Karpas-422 (cell line): ENCODE measurements at regions not wholly inside any gene's neighbourhood (a gene's known extent, or its start where the extent isn't known, plus 50 kb on each side); places are given as distances from the start of the nearest gene placed in this dataset.
"Not testable (repeated sequence)": the region's sequence is repeated elsewhere in the genome, so short reads cannot be mapped to it uniquely, and the experiment has no call there.

Experiments used
- DNase-seq: peaks from one replicate; pipeline ENCODE4 v3.0.0-alpha.2; 2015
- H2AFZ ChIP-seq: fragments of 200-600 bp; sonication (generic); 2 replicates; pipeline ENCODE4 v1.6.1; 2014; ENCODE audit warnings: antibody characterized with exemption, low read length, mixed read lengths
- H3K27ac ChIP-seq: fragments of 200-600 bp; sonication (generic); 2 replicates; pipeline ENCODE4 v1.5.1; 2014; ENCODE audit warnings: mild to moderate bottlenecking, low read length, moderate library complexity
- H3K27me3 ChIP-seq: fragments of 200-600 bp; sonication (generic); 2 replicates; pipeline ENCODE4 v1.6.1; 2014; ENCODE audit warnings: low read length, mixed read lengths
- H3K36me3 ChIP-seq: fragments of 200-600 bp; sonication (generic); 2 replicates; pipeline ENCODE4 v1.6.1; 2014; ENCODE audit warnings: low read length, mixed read lengths; ENCODE audit not compliant: insufficient read depth
- H3K4me1 ChIP-seq: fragments of 200-600 bp; sonication (generic); 2 replicates; pipeline ENCODE4 v1.6.1; 2014; ENCODE audit warnings: mild to moderate bottlenecking, low read length, mixed read lengths
- H3K4me2 ChIP-seq: fragments of 200-600 bp; sonication (generic); 2 replicates; pipeline ENCODE4 v1.6.1; 2014; ENCODE audit warnings: low read length, low read depth, mild to moderate bottlenecking; ENCODE audit not compliant: poor library complexity, severe bottlenecking
- H3K4me3 ChIP-seq: fragments of 200-600 bp; sonication (generic); 2 replicates; pipeline ENCODE4 v1.5.1; 2014; ENCODE audit warnings: mild to moderate bottlenecking, antibody characterized with exemption, low read length, mixed read lengths
- H3K79me2 ChIP-seq: fragments of 200-600 bp; sonication (generic); 2 replicates; pipeline ENCODE4 v1.6.1; 2014; ENCODE audit warnings: mild to moderate bottlenecking, low read length, mixed read lengths
- H3K9ac ChIP-seq: fragments of 200-600 bp; sonication (generic); 2 replicates; pipeline ENCODE4 v1.6.0; 2014; ENCODE audit warnings: low read length
- H3K9me2 ChIP-seq: fragments of 200-600 bp; sonication (generic), shearing (Covaris generic); replicated peaks from 2 replicates; pipeline ENCODE4 v1.6.0; 2014; ENCODE audit warnings: mild to moderate bottlenecking, low read length, moderate library complexity; ENCODE audit not compliant: insufficient read depth
- H3K9me3 ChIP-seq: fragments of 300-700, 200-600 bp; sonication (generic); 2 replicates; pipeline ENCODE4 v1.6.1; 2014; ENCODE audit warnings: low read length, mixed read lengths
- H4K20me1 ChIP-seq: fragments of 200-600 bp; sonication (generic); 2 replicates; pipeline ENCODE4 v1.6.1; 2014; ENCODE audit warnings: mild to moderate bottlenecking, antibody characterized with exemption, low read length, low read depth; ENCODE audit not compliant: insufficient read depth

DNA sequence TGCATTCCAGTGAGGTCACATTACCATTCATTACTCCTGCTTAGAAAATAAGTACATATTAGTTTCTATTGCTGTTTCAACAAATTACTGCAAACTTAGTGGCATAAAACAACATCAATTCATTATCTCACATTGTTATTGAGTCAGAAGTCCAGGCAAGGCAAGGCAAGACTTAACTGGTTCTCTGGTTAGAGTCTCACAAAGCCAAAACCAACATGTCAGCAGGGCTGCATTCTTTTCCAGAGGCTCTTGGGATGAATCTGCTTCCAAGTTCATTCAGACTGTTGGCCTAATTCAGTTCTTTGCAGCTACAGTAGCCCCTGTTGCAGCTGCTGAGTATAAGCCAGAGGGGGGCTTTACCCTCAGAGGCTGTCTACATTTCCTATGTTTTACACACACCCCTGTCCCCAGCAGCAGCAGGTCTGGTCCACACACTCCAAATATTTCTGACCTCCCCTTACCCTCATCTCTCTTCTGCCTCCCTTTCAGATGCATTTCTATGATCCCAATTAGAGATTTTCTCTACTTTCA is 892.1 kb upstream of the EPHA5 start:
- no peaks in the 10 kb centered on the region for H3K79me2 ChIP-seq
- no peak for DNase-seq
- no peaks in the 10 kb centered on the region for H3K9me2 ChIP-seq
- H4K20me1 ChIP-seq: no peaks in the 10 kb centered on the region
- no peak overlapping the region for H3K27ac ChIP-seq
- H3K4me2 ChIP-seq: no peak overlapping the region
- no peaks in the 10 kb centered on the region for H3K4me1 ChIP-seq
- no peak overlapping the region for H3K9ac ChIP-seq
- H3K9me3 ChIP-seq: peaks cover 5% of the 10 kb centered on the region; the same call in 1 of the 2 replicates
- H3K36me3 ChIP-seq: no peaks in the 10 kb centered on the region
- H3K27me3 ChIP-seq: no peaks in the 10 kb centered on the region
- no peak overlapping the region for H3K4me3 ChIP-seq
- H2AFZ ChIP-seq: no peak overlapping the region

DNA sequence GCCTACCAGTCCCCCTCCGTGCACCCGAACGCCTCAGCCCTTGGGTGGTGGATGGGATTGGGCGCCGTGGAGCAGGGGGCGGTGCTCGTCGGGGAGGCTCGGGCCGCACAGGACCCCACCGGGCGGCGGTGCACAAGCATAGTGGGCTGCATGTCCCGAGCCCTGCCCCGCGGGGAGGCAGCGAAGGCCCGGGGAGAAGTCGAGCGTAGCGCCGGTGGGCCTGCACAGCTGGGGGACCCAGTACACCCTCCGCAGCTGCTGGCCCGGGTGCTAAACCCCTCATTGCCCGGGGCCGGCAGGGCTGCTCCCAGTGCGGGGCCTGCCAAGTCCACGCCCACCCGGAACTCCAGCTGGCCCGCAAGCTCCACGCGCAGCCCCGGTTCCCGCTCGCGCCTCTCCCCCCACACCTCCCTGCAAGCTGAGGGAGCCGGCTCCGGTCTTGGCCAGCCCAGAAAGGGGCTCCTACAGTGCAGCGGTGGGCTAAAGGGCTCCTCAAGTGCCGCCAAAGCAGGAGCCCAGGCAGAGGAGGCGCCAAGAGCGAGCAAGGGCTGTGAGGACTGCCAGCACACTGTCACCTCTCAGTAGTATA is 891.3 kb upstream of the EPHA5 start:
- not testable (repeated sequence) for H3K27ac ChIP-seq, H2AFZ ChIP-seq, H3K4me3 ChIP-seq, H3K27me3 ChIP-seq, H3K36me3 ChIP-seq, H3K9me3 ChIP-seq, H4K20me1 ChIP-seq, H3K9me2 ChIP-seq, DNase-seq, H3K4me1 ChIP-seq, H3K79me2 ChIP-seq, H3K9ac ChIP-seq, H3K4me2 ChIP-seq

- no peaks in the 10 kb centered on the region for H3K9me2 ChIP-seq
- H4K20me1 ChIP-seq: no peaks in the 10 kb centered on the region
- no peaks in the 10 kb centered on the region for H3K36me3 ChIP-seq
- DNase-seq: no peak
- H3K4me1 ChIP-seq: no peaks in the 10 kb centered on the region
- H3K9me3 ChIP-seq: peaks cover 5% of the 10 kb centered on the region
- no peak overlapping the region for H2AFZ ChIP-seq
- H3K27ac ChIP-seq: no peak overlapping the region
- no peaks in the 10 kb centered on the region for H3K27me3 ChIP-seq
- H3K9ac ChIP-seq: no peak overlapping the region
- no peak overlapping the region for H3K4me3 ChIP-seq
- no peak overlapping the region for H3K4me2 ChIP-seq
- H3K79me2 ChIP-seq: no peaks in the 10 kb centered on the region
Observed at GRCh38 chr4:66558651-66559050, 888.4 kb upstream of the EPHA5 start.

GRCh38 chr4:66556651-66557278 is 886.5 kb upstream of the EPHA5 start:
- no peaks in the 10 kb centered on the region for H3K27me3 ChIP-seq
- H3K4me2 ChIP-seq: no peak overlapping the region
- H3K9me3 ChIP-seq: no peaks in the 10 kb centered on the region; the same call in none of the 2 replicates
- H3K27ac ChIP-seq: no peak overlapping the region
- H3K9ac ChIP-seq: no peak overlapping the region
- H3K9me2 ChIP-seq: no peaks in the 10 kb centered on the region
- no peaks in the 10 kb centered on the region for H3K79me2 ChIP-seq
- H3K4me3 ChIP-seq: no peak overlapping the region
- no peaks in the 10 kb centered on the region for H3K4me1 ChIP-seq
- H3K36me3 ChIP-seq: no peaks in the 10 kb centered on the region
- DNase-seq: no peak
- H2AFZ ChIP-seq: no peak overlapping the region
- H4K20me1 ChIP-seq: no peaks in the 10 kb centered on the region

DNA sequence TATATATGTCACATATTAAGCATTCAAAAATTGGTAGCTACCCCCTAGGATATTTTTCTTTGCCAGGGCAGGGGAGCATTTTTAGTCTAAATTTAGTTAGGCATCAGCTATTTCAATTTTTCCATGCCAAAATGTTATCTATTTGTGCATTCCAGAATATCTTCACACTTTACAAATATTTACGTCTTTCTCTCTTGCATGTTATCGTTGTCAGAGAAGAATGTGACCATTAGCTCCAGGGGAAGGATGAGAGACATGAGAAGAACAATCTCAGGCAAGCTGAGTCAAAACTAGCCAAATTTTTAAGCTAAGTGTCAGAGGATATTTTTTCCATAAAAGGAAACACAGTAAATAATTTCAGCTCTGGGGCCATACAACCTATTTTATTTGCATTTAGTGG is 885.0 kb upstream of the EPHA5 start:
- Histone ChIP-seq H3K27ac (no peak overlapping the region), H4K20me1 (no peaks in the 10 kb centered on the region), H3K36me3 (no peaks in the 10 kb centered on the region), H2AFZ (no peak overlapping the region), H3K9me2 (no peaks in the 10 kb centered on the region), H3K4me3 (no peak overlapping the region), H3K27me3 (no peaks in the 10 kb centered on the region), H3K79me2 (no peaks in the 10 kb centered on the region), H3K9ac (no peak overlapping the region), H3K4me1 (no peaks in the 10 kb centered on the region), H3K4me2 (no peak overlapping the region), H3K9me3 (peaks cover 2% of the 10 kb centered on the region)
- no peak for DNase-seq

GRCh38 chr4:66554826-66555225 is 884.5 kb upstream of the EPHA5 start:
- H3K9me3 ChIP-seq: peaks cover 2% of the 10 kb centered on the region
- no peaks in the 10 kb centered on the region for H3K36me3 ChIP-seq
- no peaks in the 10 kb centered on the region for H3K9me2 ChIP-seq
- H4K20me1 ChIP-seq: no peaks in the 10 kb centered on the region
- no peak overlapping the region for H3K4me3 ChIP-seq
- no peaks in the 10 kb centered on the region for H3K4me1 ChIP-seq
- H3K9ac ChIP-seq: no peak overlapping the region
- no peak overlapping the region for H2AFZ ChIP-seq
- DNase-seq: no peak
- no peaks in the 10 kb centered on the region for H3K27me3 ChIP-seq
- H3K4me2 ChIP-seq: no peak overlapping the region
- H3K79me2 ChIP-seq: no peaks in the 10 kb centered on the region
- no peak overlapping the region for H3K27ac ChIP-seq

- H3K4me2 ChIP-seq, H2AFZ ChIP-seq, H3K4me3 ChIP-seq, H3K36me3 ChIP-seq, H4K20me1 ChIP-seq, H3K9ac ChIP-seq, H3K79me2 ChIP-seq, H3K27ac ChIP-seq, H3K9me2 ChIP-seq, H3K27me3 ChIP-seq, H3K4me1 ChIP-seq, DNase-seq: not testable (repeated sequence)
- peaks cover 14% of the 10 kb centered on the region; the same call in 1 of the 2 replicates for H3K9me3 ChIP-seq
Observed at GRCh38 chr4:66545301-66545700, 875.0 kb upstream of the EPHA5 start.

DNA sequence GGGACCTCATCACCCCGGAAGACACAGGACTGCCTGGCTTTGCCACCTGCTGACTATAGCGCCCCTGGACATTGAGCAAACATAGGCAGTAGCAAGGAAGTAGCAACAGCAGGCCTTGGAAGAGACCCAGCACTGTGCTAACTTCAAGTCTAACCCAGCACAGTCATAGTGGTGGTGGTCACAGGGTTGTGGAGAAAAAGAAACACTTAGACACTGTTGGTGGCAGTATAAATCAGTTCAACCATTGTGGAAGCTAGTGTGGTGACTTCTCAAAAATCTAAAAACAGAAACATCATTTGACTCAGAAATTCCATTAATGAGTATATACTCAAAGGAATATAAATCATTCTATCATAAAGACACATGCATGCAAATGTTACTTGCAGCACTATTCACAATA is 874.0 kb upstream of the EPHA5 start:
- Histone ChIP-seq H3K4me3 (no peak overlapping the region), H4K20me1 (no peaks in the 10 kb centered on the region), H3K9me3 (peaks cover 14% of the 10 kb centered on the region; the same call in 1 of the 2 replicates), H2AFZ (no peak overlapping the region), H3K79me2 (no peaks in the 10 kb centered on the region), H3K4me2 (no peak overlapping the region), H3K27ac (no peak overlapping the region), H3K9ac (no peak overlapping the region), H3K4me1 (no peaks in the 10 kb centered on the region), H3K36me3 (no peaks in the 10 kb centered on the region), H3K9me2 (no peaks in the 10 kb centered on the region), H3K27me3 (no peaks in the 10 kb centered on the region)
- no peak for DNase-seq
